AG04449 (cell line): ENCODE measurements at regions not wholly inside any gene's neighbourhood (a gene's known extent, or its start where the extent isn't known, plus 50 kb on each side); places are given as distances from the start of the nearest gene placed in this dataset.
"Not testable (repeated sequence)": the region's sequence is repeated elsewhere in the genome, so short reads cannot be mapped to it uniquely, and the experiment has no call there.

Experiments
- CTCF ChIA-PET: fragments of 350-600 bp; formaldehyde crosslinking; extraction: SDS; loops from one replicate; lab custom pipeline; 2021; ENCODE audit warnings: antibody characterized with exemption; lab: Yijun Ruan, JAX
- POLR2A ChIA-PET: fragments of 400-600, 350-600 bp; formaldehyde crosslinking; extraction: SDS; loops from one replicate; lab custom pipeline; 2020; ENCODE audit warnings: antibody characterized with exemption, inconsistent platforms; lab: Yijun Ruan, JAX
- DNase-seq: peaks from one replicate; pipeline ENCODE4 v3.0.0-alpha.2; 2010; ENCODE audit warnings: low read depth, low spot score
- H3K4me3 ChIP-seq: 2 replicates; pipeline ENCODE4 v1.5.1; 2011; ENCODE audit warnings: low read depth, mild to moderate bottlenecking, control low read depth, low read length
- CTCF ChIP-seq: IDR thresholded peaks from one replicate; pipeline ENCODE4 v1.5.1; 2011; ENCODE audit warnings: mild to moderate bottlenecking, moderate library complexity, low read length, control low read depth, inconsistent platforms; ENCODE audit not compliant: insufficient read depth; ENCODE audit errors: missing control alignments

DNA sequence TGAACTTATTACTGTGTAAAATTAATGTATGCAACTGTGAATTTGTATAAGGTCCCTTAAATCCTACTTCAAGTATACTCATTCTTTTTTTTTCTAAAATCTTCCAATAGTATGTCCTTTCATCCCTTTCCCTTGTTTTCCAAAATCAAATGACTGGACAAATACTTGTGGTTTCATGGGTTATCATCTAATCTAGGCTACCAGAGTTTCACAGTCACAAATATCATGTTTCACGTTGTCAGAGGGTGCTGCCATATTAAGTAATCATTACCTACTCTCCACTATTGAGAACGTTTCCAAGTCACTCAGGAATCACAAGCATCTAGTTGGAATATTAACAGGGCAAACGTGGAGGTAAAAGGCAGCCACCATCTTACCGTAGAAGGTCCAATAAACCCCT lies 1235.0 kb upstream of the TENM3 start:
- CTCF ChIA-PET = no interaction called here
- no peak overlapping the region for H3K4me3 ChIP-seq
- POLR2A ChIA-PET = no interaction called here
- no peak for DNase-seq
- no peak for TF ChIP-seq CTCF

DNA sequence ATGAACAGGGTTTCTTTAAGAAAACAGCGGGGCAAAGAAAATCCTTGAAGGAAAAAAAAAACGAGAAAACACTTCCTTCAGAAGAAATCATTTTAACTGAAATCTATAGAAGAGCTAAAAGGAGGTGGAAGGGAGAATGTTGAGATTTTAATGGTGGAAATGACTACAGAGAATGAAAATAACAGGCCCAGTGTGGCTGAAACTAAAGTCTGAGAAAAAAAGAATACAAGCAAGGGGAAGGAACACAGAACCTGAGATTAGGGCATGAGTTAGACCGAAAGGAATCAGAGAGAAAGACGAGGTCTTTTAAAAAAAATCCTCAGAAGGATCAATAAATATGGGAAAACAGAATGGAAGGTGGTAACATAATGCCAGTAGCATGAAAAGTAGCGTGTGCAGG lies 1230.0 kb upstream of the TENM3 start:
- no peak overlapping the region for H3K4me3 ChIP-seq
- DNase-seq = no peak
- CTCF ChIA-PET = no interaction called here
- no peak for TF ChIP-seq CTCF
- POLR2A ChIA-PET = no interaction called here

- CTCF ChIA-PET = no interaction called here
- no peak overlapping the region for H3K4me3 ChIP-seq
- POLR2A ChIA-PET = no interaction called here
- TF ChIP-seq CTCF = no peak
- DNase-seq = no peak
Measured at GRCh38 chr4:181017038-181017437, 1226.2 kb upstream of the TENM3 start.

DNA sequence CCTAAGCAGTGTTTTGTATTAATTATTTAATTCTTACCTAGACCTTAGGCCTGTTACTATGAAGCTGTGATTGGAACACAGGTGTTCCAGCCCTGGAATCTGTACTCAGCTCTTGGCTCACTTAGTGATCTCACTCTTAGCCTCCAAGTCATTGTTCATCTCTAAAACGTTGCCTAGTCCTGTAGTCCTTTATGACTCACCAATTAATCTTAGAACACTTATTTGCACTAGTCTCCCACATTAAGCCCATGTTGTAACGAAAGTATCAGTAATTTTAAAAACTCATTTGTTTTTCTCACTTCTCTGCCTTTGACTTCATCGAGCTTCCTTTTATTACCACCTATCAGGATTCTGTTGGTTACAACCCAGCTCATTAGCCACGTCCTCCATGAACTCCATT lies 1224.7 kb upstream of the TENM3 start:
- DNase-seq = no peak
- ChIA-PET CTCF (no interaction called here), POLR2A (no interaction called here)
- no peak for TF ChIP-seq CTCF
- no peak overlapping the region for H3K4me3 ChIP-seq

- ChIA-PET POLR2A (no interaction called here), CTCF (no interaction called here)
- no peak overlapping the region for H3K4me3 ChIP-seq
- DNase-seq = no peak
- no peak for TF ChIP-seq CTCF
Measured at GRCh38 chr4:181018913-181019312, 1224.3 kb upstream of the TENM3 start.

GRCh38 chr4:181020456-181020855 lies 1222.7 kb upstream of the TENM3 start:
- DNase-seq = no peak
- no peak for TF ChIP-seq CTCF
- no peak overlapping the region for H3K4me3 ChIP-seq
- ChIA-PET CTCF (no interaction called here), POLR2A (no interaction called here)

GRCh38 chr4:181021213-181021612 lies 1222.0 kb upstream of the TENM3 start:
- TF ChIP-seq CTCF = no peak
- no peak overlapping the region for H3K4me3 ChIP-seq
- DNase-seq = no peak
- ChIA-PET CTCF (no interaction called here), POLR2A (no interaction called here)

GRCh38 chr4:181030135-181030921 lies 1212.9 kb upstream of the TENM3 start:
- CTCF ChIA-PET, DNase-seq, POLR2A ChIA-PET, H3K4me3 ChIP-seq: not testable (repeated sequence)
